Stimulated activated CD4-positive, alpha-beta T cell treated with anti-CD3 and anti-CD28 coated beads, Interleukin-2, amount 100 ng/mL, for 24 hours (primary cell): ENCODE measurements at regions not wholly inside any gene's neighbourhood (a gene's known extent, or its start where the extent isn't known, plus 50 kb on each side); places are given as distances from the start of the nearest gene placed in this dataset.
"Not testable (repeated sequence)": the region's sequence is repeated elsewhere in the genome, so short reads cannot be mapped to it uniquely, and the experiment has no call there.

ENCODE experiments used
- DNase-seq, 2 donors: peaks; one replicate each; pipeline ENCODE4 v3.0.0-alpha.2; 2020

- DNase-seq: no peak
Observed at GRCh38 chr4:31687717-31688342, 967.7 kb downstream of the PCDH7 start.

- no peak for DNase-seq
Observed at GRCh38 chr4:31692399-31692940, 972.3 kb downstream of the PCDH7 start.

- DNase-seq: no peak
Observed at GRCh38 chr4:31701256-31701655, 981.1 kb downstream of the PCDH7 start.

GRCh38 chr4:31702326-31702725, 982.2 kb downstream of the PCDH7 start:
- DNase-seq: no peak

- DNase-seq: no peak
Observed at GRCh38 chr4:31714238-31714637, 994.1 kb downstream of the PCDH7 start.

GRCh38 chr4:31715302-31715701, 995.1 kb downstream of the PCDH7 start:
- no peak for DNase-seq

- DNase-seq: no peak
Observed at GRCh38 chr4:31727030-31727429, 1006.9 kb downstream of the PCDH7 start.

GRCh38 chr4:31735004-31735403, 1014.8 kb downstream of the PCDH7 start:
- no peak for DNase-seq

GRCh38 chr4:31737419-31737818, 1017.2 kb downstream of the PCDH7 start:
- DNase-seq: no peak

GRCh38 chr4:31741326-31741725, 1021.2 kb downstream of the PCDH7 start:
- DNase-seq: no peak

- DNase-seq: no peak
Observed at GRCh38 chr4:31748382-31748781, 1028.2 kb downstream of the PCDH7 start.

- DNase-seq: not testable (repeated sequence)
Observed at GRCh38 chr4:31750581-31750980, 1030.4 kb downstream of the PCDH7 start.

GRCh38 chr4:31755751-31756150, 1035.6 kb downstream of the PCDH7 start:
- no peak for DNase-seq

- DNase-seq: no peak
Observed at GRCh38 chr4:31768756-31769155, 1048.6 kb downstream of the PCDH7 start.

GRCh38 chr4:31783311-31783710, 1063.1 kb downstream of the PCDH7 start:
- no peak for DNase-seq

- DNase-seq: no peak
Observed at GRCh38 chr4:31784558-31784957, 1064.4 kb downstream of the PCDH7 start.

- no peak for DNase-seq
Observed at GRCh38 chr4:31787701-31788100, 1067.5 kb downstream of the PCDH7 start.

- DNase-seq: no peak
Observed at GRCh38 chr4:31788676-31789075, 1068.5 kb downstream of the PCDH7 start.

GRCh38 chr4:31791666-31792065, 1071.5 kb downstream of the PCDH7 start:
- DNase-seq: no peak

- DNase-seq: no peak
Observed at GRCh38 chr4:31793907-31794306, 1073.7 kb downstream of the PCDH7 start.

GRCh38 chr4:31797052-31797451, 1076.9 kb downstream of the PCDH7 start:
- DNase-seq: not testable (repeated sequence)

GRCh38 chr4:31803526-31804195, 1083.5 kb downstream of the PCDH7 start:
- no peak for DNase-seq

- no peak for DNase-seq
Observed at GRCh38 chr4:31807036-31807435, 1086.9 kb downstream of the PCDH7 start.

GRCh38 chr4:31844350-31844749, 1124.2 kb downstream of the PCDH7 start:
- DNase-seq: no peak

GRCh38 chr4:31851946-31852345, 1131.8 kb downstream of the PCDH7 start:
- no peak for DNase-seq
